GM19463 (cell line): ENCODE measurements at regions not wholly inside any gene's neighbourhood (a gene's known extent, or its start where the extent isn't known, plus 50 kb on each side); places are given as distances from the start of the nearest gene placed in this dataset.
"Not testable (repeated sequence)": the region's sequence is repeated elsewhere in the genome, so short reads cannot be mapped to it uniquely, and the experiment has no call there.

Experiments used
- ATAC-seq: cut with Tn5 transposase; IDR thresholded peaks from one replicate; pipeline ENCODE4 v1.9.1; 2021; ENCODE audit warnings: mild to moderate bottlenecking, moderate library complexity; ENCODE audit not compliant: unreplicated experiment

DNA sequence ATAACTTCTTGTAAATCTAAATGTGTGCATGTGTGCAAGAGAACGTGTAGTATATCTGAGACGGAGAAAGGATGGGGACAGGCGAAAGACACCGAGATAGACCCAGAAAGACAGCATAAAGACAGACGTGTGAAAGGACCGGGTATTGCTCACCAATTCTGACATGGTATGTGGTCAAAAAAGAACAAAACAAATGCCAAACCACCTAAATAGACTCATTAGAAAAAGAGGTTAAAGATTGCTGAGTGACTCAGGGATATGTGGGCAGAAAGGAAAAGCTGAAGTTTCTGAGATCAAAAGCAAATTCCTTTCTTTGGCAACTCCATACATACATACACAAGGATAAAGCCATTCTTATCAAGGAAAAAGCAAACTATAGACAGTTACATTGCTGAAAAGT is 179.7 kb upstream of the TSC22D1 start:
- ATAC-seq = no peak

DNA sequence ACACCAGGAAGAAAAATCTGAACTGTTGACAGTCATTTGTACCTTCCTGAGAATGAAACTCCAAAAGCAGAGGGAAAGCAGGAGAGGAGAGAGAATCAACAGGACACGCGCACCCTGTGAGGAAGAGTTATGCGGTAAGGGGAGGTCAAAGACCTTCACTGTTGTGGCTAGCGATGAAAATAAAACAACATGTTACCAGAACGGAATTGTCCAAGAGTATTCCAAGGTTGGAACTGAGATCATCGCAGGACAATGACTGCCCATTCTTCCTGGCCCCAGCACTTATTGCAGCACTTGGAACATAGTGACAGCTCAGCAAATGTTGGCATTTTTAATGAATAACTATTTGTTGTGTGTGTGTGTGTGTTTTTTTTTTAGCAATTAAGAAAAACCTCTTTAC is 176.0 kb upstream of the TSC22D1 start:
- no peak for ATAC-seq

DNA sequence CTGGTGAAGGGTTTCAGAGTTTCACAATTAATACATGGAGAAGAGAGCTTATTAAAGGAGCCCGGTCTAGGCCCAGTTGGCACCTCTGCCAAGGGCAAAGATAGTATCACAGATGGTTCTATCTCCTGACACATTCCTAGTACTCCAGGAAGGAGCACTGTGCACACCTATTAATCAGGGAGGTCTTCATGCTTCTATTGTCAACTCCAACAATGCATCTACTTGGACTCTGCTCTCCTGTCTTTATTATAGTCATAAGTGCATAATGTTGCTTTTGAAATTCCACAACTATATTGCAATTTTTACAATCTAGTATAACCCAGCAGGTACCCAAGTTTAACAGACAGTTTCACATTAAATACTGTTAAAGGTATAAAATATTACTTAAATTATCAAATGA is 174.5 kb upstream of the TSC22D1 start:
- no peak for ATAC-seq

DNA sequence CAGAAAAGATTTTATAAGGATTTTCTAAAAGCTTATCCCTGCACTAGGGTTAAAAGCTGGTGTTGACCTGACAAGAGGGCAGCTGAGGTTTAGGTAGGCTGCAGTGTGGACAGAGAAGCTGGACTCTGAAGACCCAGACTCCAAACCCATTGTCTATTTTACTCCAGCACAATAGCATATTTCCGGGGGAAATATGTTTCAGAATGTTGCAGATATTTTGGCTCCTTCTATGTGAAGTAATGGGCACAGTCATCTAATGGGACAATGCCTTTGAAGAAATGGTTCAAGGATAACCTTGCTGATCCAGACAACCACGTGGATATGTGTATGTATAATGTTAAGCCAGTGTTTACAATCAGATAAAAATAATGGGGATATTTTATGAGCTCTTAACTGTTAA is 173.8 kb upstream of the TSC22D1 start:
- no peak for ATAC-seq

DNA sequence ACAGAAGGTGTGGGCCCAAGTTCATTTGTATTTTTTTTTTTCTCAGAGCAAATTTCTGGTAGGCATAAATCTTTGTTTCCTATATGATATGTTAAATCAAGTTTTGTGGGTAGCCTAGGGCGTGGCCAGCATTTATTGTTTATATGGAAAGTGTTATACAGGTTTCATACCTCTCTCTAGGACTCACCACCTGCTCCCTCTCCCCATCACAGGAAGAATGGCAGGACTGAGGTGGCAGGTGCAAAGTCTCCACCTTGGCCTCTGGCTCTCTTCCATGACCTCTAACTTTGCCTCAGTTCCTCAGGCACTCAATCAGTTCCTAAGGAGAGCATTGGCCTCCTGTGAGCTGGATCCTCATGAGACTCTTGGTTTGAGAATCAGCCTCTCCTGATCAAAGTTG is 172.3 kb upstream of the TSC22D1 start:
- ATAC-seq = no peak

DNA sequence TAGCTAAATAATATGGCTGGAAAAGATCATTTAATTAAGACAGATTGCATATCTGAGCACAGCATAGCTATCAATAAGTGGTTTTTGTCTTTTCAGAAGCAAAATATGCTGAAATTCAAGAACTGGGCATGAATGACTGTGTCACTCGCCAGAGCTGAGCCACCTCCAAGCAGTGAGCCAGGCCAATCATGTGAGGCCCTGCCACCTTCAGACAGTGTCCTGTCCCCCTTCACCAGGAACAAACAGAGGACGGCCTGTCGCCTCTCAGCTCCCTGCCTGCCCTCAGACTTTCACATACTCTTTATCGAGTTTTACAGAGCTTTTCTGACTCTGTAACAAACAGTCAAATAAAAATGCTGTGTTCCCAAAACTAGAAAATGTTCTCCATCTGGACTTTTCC is 171.0 kb upstream of the TSC22D1 start:
- no peak for ATAC-seq

DNA sequence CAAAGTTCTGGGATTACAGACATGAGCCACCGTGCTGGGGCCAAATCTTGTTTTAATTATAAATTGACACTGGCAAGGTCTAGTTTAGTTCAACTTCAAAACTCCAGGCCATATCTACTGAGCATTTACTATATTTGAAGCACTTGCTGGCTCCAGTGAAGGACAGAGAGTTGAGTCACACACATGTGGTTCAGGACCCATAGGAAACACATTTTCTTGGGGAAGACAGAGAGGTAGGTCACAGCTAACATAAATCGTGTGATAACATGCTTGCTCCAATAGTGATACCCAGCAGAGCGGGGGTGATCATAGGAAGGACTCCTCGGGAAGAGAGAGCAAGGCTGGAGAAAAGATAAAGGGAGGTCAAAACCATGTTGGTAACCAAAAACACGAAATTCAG is 170.6 kb upstream of the TSC22D1 start:
- no peak for ATAC-seq

DNA sequence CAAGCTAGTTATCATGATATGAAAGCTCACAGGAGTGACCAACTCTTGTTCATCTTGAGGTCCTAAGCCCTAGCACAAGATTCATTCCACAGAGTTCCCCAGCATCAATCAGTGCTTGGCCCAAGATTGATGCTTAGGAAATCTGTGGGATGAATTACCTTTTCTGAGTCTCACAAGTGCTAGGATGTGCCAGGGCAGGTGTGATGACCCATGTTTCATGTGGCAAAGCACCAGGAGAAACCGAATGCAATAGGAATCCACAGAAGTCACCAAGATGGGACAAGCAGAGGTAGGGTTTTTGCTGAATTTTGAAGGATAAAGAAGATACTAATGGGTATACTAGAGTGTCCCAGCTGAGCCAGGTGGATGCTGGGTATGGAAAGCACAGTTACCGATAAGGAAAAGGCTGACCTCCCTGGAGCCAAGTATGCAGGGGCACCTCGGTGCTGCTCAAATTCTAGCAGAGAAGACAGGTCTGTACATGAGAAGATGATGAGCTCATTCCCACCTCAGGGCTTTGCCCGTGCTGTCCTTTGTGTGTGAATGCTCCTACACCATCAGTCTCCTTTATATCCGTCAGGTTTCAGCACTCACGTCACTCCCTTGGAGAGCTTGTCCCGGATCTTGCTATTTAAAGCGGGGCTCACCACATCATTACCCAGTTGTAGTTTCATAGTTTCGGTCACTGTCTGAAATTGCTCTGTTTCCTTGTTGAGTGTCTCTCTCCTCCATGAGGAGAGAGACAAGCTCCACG is 168.9 kb upstream of the TSC22D1 start:
- no peak for ATAC-seq

DNA sequence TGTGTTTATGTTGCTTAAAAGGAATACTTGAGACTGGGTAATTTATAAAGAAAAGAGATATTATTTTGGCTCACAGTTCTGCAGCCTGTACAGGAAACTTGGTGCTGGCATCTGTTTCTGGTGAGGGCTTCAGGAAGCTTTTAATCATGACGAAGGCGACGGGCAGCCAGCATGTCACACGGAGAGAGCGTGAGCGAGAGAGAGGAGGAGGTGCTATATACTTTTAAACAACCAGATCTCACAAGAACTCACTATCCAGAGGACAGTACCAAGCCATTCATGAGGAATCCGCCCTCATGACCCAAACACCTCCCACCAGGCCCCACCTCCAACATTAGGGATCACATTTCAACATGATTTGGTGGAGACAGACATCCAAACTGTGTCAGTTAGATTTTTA is 163.4 kb upstream of the TSC22D1 start:
- ATAC-seq = no peak

DNA sequence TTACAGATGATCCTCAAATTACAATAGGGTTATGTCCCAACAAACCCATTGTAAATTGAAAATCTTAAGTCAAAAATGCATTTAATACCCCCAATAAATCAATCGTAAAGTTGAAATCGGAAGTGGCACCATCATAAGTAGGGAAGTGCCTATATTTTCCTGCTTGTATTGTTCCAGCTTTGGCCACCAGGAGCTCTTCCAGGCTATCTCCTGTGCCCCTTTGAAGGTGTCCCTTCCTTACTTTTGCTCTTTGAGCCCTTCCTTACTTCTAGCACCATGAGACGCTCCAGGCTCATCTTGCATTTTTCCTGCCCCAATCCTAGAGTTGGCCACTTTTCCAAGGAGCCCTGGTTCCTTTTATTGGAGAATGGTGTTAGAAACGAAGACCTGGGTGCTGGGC is 163.0 kb upstream of the TSC22D1 start:
- ATAC-seq = no peak

DNA sequence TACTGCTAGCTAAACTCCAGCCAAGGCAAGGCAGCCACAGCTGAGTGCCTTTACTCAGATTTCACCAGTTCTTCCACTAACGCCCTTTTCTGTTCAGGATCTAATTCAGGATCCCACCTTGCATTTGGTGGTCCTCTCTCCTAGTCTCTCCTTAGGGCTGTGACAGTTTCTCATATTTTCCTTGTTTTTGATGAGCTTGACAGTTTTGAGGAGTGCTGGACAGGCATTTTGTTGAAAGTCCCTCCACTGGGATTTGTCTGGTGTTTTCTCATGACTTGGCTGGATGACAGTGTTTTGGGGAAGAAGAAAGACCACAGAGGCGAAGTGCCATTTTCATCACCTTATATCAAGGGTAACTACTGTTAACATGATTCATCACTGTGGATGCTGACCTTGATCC is 162.3 kb upstream of the TSC22D1 start:
- no peak for ATAC-seq

DNA sequence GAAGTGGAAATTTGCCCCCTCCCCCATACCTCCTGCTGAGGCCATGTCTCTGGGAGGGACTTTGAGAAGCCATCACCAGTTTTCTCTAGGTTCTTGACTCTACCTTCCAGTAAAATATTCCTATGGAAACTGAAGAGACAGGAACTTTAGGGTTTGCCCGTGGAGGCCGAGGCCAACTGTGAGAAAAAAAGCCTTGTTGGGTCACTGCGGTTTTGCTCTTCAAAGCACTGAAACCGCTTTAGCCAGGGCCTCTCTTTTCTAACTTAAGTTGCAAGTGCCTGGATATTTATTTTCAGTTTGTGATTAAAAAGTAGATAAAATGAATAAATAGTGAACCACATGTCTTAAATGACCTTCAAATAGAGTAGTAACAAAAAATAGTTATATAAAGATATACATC is 159.7 kb upstream of the TSC22D1 start:
- ATAC-seq = no peak

DNA sequence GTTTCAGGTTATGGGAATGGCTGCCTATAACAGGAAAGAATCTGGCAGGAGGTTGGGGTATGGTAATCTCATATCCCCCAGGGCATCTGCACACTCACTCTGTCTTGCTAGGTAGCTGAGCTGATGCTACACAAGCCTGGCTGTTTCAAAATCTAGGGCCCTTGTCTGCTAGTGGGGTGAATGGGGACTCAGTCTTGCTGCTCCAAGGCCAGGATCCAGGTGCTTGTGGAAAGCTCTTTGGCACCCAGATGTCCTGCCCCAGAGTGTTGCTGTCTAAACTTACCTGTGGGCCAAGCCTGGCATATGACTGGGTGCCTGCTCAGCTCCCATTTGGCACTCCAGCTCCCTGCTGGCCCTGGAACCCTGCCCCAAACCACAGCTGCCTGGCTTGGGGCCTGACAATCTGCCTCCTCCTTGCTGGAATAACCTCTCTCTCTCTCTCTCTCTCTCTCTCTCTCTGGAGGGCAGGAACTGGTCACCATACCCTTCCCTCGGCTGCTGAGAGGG is 158.1 kb upstream of the TSC22D1 start:
- no peak for ATAC-seq

DNA sequence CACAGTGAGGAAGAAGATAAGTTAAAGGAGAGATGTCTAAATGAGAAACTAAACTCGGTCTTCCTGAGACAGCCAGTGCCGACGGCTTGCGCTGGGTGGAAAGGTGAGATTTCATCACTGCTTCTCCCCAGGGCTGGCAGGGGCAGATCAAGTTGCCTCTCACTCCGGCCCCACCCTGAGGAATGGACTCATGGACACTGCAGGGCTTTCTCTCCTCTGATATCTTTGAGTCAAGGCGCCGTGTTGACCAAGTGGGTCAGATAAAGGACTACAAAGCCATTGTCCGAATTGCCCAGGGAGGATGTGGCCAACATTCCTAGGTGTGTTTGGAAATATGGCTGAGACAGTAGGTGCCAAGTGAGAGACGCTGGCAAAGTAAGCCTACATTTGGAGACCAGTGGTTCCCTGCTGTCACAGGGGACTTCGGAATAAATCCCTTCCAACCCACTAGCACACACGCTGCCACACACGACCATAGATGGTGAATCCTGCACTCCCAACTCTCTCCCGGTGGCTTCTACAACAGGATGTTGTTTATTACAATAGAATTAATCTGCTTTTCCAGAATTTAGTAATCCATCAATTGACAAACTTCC is 156.5 kb upstream of the TSC22D1 start:
- ATAC-seq = no peak

DNA sequence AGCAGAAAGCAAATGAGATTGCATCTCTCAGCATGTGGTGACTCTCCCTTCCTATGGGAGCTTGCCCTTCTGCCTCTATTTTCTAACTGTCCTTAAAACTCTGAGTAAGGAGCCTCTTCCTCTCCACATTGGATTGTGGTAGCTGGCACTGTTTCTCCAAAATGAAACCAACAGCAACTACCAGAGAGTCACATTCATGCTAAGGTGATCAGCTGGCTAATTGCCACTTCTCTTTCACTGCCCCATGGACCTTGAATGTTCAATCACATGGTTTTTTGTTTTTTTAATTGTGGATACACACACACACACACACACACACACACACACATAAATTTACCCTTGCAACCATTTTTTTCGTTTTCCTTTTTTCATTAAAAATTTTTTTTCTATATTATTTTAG is 154.7 kb upstream of the TSC22D1 start:
- ATAC-seq = no peak

DNA sequence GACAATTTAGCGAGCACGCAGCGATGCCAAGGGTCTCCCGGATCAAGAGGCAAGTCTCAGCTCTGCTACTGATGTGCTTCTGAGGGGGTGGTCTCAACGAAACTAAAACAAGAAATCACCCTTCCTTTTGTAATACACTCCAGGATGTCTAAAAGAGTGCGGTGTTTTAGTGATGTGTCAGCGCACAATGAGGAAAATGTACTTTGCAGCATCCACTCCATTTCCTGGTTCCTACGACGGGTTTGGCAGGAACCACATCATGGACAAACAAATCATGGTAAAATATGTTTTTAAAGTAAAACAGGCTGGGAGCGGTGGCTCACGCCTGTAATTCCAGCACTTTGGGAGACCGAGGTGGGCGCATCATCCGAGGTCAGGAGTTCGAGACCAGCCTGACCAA is 154.0 kb upstream of the TSC22D1 start:
- no peak for ATAC-seq

DNA sequence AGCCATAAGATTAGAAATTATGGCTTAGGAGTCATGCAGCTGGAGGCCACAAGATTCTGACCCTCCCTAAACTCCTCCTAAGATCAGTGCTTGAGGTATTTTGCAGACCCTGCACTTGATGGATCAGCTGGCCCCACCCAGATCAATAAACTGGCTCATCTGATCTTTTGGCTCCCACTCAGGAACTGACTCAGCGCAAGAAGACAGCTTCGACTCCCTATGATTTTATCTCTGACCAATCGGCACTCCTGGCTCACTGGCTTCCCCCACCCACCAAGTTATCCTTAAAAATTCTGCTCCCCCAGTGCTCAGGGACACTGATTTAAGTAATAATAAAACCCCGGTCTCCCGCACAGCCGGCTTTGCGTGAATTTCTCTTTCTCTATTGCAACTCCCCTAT is 151.5 kb upstream of the TSC22D1 start:
- not testable (repeated sequence) for ATAC-seq

DNA sequence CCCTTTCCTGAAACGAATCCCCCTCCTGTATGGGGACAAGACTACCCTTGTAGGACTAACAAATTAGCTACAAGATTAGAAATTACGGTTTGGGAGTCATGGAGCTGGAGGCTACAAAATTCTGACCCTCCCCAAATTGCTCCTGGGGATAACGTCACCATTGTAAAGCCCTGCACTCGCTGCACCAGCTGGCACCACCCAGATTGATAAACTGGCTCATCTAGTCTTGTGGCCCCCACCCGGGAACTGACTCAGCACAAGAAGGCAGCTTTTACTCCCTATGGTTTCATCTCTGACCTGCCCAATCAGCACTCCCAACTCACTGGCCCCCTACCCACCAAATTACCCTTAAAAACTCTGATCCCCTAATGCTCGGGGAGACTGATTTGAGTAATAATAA is 150.6 kb upstream of the TSC22D1 start:
- no peak for ATAC-seq

DNA sequence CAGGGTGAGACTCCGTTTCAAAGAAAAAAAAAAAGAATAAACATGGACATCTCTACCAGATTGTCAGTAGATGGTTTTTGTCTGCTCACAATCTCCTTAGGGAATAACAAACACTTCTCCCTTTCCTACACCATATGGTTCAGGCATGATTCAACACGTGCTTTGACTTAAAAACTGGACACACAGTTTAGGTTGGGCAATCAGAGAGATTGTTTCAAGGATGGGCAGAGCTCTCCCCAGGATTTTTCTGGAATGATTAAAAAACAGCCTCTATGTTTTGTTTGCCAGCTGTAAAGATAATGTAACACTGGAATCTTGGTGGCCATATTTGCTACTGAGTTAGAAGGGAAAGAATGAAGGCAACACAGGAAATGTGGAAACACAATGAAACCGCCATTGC is 150.1 kb upstream of the TSC22D1 start:
- ATAC-seq = no peak

DNA sequence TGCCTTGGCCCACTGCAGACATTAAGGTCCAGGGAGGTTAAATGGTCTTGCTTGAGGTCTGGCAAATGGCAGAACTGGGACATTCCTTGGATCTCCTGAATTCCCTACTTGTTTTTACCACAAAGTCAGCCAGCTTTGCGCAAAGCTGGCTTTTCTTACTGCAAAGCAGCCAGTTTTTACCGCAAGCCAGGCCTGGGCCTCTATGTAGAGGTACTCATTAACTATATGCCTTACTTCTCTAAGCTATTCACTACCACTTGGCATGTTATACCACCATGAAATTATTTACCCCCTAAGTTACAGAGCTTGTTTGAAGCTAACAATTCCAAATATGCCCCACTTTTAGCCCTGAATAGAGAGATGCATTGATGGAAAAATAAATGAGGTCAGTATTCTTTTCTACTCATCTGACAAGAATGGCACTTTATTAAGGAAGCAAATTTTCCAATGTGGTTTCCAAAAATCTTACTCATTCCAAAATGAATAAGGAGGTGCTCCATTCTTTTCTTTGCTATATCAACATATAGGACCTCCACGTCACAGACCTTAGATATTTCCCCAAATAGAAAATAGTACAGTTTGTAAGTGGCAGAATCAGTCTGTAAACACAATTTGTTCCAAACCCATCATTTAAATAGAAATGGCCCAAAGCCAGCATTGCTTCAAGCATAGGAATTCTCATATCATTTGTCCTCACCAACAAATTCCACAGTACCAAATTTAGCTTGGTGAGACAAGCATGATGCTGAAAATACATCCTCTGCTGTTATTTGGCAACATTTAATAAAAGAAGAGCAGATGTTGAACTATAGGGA is 143.9 kb upstream of the TSC22D1 start:
- no peak for ATAC-seq

DNA sequence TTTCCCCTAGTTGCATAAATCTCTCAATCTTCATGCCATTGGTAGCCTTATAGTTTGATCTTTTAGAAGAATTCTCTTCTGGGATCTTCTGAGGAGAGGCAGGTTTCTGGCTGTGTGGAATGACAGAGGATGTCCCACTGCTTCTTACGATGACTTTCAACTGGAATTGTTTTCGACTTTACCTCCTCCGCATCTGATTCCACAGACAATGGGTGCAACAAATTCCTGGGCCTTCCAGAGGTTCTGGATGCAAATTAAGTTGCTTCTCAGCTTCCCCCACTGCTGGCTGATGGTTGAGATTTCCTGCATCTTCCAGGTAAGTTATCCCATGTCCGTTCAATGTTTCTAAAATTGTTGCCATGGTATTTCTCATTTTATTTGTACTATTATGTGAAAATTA is 142.3 kb upstream of the TSC22D1 start:
- no peak for ATAC-seq
